ENCODE measurements at regions not wholly inside any gene's neighbourhood (a gene's known extent, or its start where the extent isn't known, plus 50 kb on each side); places are given as distances from the start of the nearest gene placed in this dataset.

DNA sequence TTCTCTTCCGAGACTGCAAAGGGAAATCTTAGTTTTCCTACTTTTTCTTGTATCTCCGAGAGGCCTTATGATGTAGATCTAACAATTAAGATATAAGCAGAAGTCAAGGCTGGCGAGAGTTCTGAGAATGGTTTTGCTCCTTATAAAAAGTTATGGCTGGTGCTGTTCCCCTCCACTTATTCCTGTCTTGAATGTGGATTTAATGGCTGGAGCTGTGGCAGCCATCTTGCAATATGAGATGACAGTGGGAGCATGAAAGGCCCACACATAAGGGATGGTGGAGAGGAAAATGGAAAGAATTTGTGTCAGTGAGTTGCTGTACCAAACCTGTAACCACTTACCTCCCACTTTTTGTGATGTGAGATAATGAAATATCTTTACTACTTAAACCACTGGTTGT, 124.6 kb upstream of the SLC22A23 start:
- DNase-seq, result no peak
- H2AFZ ChIP-seq (ENCODE audit: low read depth), result no peak overlapping the region
- no peaks in the 10 kb centered on the region for H3K9me2 ChIP-seq
- no peaks in the 10 kb centered on the region; the same call in 1 of the 2 replicates for H3K27me3 ChIP-seq (ENCODE audit: insufficient read depth)
- ChIA-PET POLR2A (no interaction called here), CTCF (interaction anchor here (1.9 kb wide), 1 partner anchor 13 kb away, joined by 6 read pairs; no protein-coding TSS in a partner anchor)
- no peak overlapping the region for H3K27ac ChIP-seq (ENCODE audit: low read depth in 2 of 2, low read length in 1 of 2)
- H3K9me3 ChIP-seq, result no peaks in the 10 kb centered on the region
- no peaks in the 10 kb centered on the region for H3K4me1 ChIP-seq (ENCODE audit: control insufficient read depth in 1 of 2, insufficient read depth in 2 of 2, low read depth in 1 of 2, low read length in 1 of 2)
- H4K20me1 ChIP-seq (ENCODE audit: insufficient read depth), result no peaks in the 10 kb centered on the region
- 29% methylated on average over 3 of the region's 3 CpGs for WGBS (ENCODE audit: low lambda C conversion rate)
- no peaks in the 10 kb centered on the region for H3K79me2 ChIP-seq (ENCODE audit: insufficient read depth)
- H3F3A ChIP-seq (replicated peaks; ENCODE audit: insufficient read depth), result no peaks in the 10 kb centered on the region
- H3K4me2 ChIP-seq, result no peak overlapping the region
- H3K4me3 ChIP-seq (ENCODE audit: low read depth in 2 of 2, low read length in 1 of 2), result no peak overlapping the region
- H3K36me3 ChIP-seq (replicated peaks in 1 of 2; ENCODE audit: control insufficient read depth in 1 of 2, insufficient read depth in 2 of 2, low read length in 1 of 2), result no peaks in the 10 kb centered on the region
- H3K9ac ChIP-seq, result no peak overlapping the region
- TF ChIP-seq TEAD4 (IDR thresholded peaks at IDR 0.05; ENCODE audit: borderline replicate concordance, insufficient read depth) (no peak), RCOR1 (IDR thresholded peaks at IDR 0.05; ENCODE audit: low read length) (no peak), FOSL2 (IDR thresholded peaks at IDR 0.05; ENCODE audit: borderline replicate concordance, low read depth) (no peak), RAD21 (IDR thresholded peaks at IDR 0.05; ENCODE audit: low read length) (no peak), SMC3 (IDR thresholded peaks at IDR 0.05; ENCODE audit: low read depth, low read length) (no peak), GABPA (IDR thresholded peaks at IDR 0.05; ENCODE audit: low read depth) (no peak), FOXJ3 (CRISPR knock-in tag; IDR thresholded peaks at IDR 0.05) (no peak), NFIC (IDR thresholded peaks at IDR 0.05; ENCODE audit: borderline replicate concordance) (no peak)
- TF ChIP-seq, protein P1, sequence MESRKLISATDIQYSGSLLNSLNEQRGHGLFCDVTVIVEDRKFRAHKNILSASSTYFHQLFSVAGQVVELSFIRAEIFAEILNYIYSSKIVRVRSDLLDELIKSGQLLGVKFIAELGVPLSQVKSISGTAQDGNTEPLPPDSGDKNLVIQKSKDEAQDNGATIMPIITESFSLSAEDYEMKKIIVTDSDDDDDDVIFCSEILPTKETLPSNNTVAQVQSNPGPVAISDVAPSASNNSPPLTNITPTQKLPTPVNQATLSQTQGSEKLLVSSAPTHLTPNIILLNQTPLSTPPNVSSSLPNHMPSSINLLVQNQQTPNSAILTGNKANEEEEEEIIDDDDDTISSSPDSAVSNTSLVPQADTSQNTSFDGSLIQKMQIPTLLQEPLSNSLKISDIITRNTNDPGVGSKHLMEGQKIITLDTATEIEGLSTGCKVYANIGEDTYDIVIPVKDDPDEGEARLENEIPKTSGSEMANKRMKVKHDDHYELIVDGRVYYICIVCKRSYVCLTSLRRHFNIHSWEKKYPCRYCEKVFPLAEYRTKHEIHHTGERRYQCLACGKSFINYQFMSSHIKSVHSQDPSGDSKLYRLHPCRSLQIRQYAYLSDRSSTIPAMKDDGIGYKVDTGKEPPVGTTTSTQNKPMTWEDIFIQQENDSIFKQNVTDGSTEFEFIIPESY (IDR thresholded peaks at IDR 0.05; ENCODE audit: borderline replicate concordance, low read depth), result no peak
- TF ChIP-seq, protein P2, sequence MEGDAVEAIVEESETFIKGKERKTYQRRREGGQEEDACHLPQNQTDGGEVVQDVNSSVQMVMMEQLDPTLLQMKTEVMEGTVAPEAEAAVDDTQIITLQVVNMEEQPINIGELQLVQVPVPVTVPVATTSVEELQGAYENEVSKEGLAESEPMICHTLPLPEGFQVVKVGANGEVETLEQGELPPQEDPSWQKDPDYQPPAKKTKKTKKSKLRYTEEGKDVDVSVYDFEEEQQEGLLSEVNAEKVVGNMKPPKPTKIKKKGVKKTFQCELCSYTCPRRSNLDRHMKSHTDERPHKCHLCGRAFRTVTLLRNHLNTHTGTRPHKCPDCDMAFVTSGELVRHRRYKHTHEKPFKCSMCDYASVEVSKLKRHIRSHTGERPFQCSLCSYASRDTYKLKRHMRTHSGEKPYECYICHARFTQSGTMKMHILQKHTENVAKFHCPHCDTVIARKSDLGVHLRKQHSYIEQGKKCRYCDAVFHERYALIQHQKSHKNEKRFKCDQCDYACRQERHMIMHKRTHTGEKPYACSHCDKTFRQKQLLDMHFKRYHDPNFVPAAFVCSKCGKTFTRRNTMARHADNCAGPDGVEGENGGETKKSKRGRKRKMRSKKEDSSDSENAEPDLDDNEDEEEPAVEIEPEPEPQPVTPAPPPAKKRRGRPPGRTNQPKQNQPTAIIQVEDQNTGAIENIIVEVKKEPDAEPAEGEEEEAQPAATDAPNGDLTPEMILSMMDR (IDR thresholded peaks at IDR 0.05), result no peak
- TF ChIP-seq, protein P3, sequence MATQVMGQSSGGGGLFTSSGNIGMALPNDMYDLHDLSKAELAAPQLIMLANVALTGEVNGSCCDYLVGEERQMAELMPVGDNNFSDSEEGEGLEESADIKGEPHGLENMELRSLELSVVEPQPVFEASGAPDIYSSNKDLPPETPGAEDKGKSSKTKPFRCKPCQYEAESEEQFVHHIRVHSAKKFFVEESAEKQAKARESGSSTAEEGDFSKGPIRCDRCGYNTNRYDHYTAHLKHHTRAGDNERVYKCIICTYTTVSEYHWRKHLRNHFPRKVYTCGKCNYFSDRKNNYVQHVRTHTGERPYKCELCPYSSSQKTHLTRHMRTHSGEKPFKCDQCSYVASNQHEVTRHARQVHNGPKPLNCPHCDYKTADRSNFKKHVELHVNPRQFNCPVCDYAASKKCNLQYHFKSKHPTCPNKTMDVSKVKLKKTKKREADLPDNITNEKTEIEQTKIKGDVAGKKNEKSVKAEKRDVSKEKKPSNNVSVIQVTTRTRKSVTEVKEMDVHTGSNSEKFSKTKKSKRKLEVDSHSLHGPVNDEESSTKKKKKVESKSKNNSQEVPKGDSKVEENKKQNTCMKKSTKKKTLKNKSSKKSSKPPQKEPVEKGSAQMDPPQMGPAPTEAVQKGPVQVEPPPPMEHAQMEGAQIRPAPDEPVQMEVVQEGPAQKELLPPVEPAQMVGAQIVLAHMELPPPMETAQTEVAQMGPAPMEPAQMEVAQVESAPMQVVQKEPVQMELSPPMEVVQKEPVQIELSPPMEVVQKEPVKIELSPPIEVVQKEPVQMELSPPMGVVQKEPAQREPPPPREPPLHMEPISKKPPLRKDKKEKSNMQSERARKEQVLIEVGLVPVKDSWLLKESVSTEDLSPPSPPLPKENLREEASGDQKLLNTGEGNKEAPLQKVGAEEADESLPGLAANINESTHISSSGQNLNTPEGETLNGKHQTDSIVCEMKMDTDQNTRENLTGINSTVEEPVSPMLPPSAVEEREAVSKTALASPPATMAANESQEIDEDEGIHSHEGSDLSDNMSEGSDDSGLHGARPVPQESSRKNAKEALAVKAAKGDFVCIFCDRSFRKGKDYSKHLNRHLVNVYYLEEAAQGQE (IDR thresholded peaks at IDR 0.05; ENCODE audit: low read depth, low read length), result no peak

Measured in SK-N-SH (cell line).